ENCODE measurements at regions not wholly inside any gene's neighbourhood (a gene's known extent, or its start where the extent isn't known, plus 50 kb on each side); places are given as distances from the start of the nearest gene placed in this dataset.

- no peak for DNase-seq (ENCODE audit: low spot score)
Observed at GRCh38 chr2:63784461-63784860, 57.2 kb upstream of the UGP2 start.

DNA sequence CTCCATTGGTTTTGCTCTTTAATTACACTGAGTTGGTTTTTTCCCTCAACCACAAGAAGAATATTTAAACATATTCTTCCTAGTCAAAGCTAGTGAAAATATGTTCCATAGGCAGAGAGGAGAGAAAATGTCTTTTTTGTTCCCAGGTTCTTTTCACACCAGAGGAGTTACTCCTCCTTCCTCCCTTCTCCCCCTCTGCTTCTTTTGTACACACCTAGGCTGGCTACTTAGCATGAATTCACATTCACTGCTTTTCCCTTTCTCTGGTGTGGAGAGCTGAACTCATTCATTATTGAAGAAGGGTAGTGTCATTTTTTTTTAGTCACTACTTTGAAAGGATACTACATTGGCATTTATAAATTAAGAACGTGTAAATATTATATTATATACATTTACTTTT is 56.6 kb upstream of the UGP2 start:
- no peak for DNase-seq (ENCODE audit: low spot score)

GRCh38 chr2:63786471-63786870 is 55.2 kb upstream of the UGP2 start:
- DNase-seq (ENCODE audit: low spot score), result no peak

DNA sequence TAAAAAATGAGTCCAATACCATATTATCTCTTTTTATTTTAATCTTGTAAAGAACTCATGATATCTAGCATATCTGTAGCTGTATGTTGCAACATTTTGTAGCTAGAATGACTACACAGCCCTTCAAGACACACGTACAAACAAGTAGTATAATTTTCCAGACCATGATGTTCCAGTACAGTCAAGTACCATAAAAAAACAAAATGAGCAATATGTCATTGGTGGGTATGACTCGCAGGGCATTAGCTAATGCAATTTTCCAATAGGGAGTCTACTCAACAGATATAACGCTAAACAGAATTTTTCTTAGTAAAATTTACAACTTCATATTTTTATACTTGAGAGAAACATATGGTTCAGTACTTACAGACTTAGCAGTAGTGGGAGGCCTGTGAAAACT is 53.6 kb upstream of the UGP2 start:
- no peak for DNase-seq (ENCODE audit: low spot score)

DNA sequence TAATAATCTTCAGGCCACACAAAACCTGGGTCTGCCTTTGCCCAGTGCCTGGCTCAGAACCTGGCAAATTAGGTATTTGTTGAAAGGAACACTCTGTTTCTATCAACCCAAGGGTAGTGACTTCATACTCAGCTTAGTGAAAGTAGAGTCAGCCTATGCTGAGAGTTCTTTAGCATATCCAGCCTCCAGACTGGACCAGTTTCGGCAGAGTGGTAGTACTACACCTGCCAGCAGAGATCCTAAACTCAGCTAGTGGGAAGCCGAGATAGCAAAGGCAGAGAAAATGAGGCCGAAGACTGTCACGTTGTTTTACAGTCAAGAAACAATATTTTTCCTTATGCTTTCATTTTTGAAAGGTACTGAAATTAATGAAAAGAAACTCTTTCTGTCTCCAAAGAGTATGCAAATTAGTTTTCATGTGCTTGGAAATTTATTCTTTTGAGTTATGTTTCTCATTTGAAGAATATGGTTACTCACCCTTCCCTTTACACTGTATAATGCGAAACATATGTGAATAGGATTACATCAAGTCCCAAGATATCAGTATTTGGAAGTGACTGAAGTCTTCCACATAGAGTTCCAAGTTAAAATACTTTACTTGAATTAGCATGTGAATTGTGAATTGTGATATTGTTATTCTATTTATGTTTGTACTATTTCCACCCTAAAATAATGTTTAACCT is 52.2 kb upstream of the UGP2 start:
- no peak for DNase-seq (ENCODE audit: low spot score)

GRCh38 chr2:63790491-63790890 is 51.2 kb upstream of the UGP2 start:
- DNase-seq (ENCODE audit: low spot score), result no peak

- no peak for DNase-seq (ENCODE audit: low spot score)
Observed at GRCh38 chr2:63790906-63791305, 50.8 kb upstream of the UGP2 start.

DNA sequence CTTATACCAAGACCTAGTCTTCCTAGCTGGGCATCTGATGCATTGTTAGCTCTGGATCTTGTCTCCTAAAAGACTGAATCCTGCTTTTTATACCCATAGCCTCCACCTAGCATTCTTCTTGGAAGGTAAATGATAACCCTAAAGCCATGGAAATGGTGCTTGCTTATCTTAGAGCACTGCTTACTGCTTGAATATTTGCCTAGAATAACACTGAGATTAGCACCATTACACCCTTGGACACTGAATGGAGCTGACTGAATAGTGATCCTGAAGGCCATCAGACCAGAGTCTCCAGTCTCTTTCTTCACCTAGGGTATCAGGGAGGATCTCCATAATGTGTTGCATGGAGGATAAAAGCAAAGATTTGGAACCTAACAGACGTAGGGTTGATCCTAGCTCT is 50.3 kb upstream of the UGP2 start:
- no peak for DNase-seq (ENCODE audit: low spot score)

Data from iPS-NIHi11 (cell line).